ENCODE measurements at regions not wholly inside any gene's neighbourhood (a gene's known extent, or its start where the extent isn't known, plus 50 kb on each side); places are given as distances from the start of the nearest gene placed in this dataset.

- 82 to 86% methylated on average over 4 of the region's 4 CpGs for WGBS, 2 donors
- DNase-seq, result no peak
- Histone ChIP-seq H3K9me3 (no peaks in the 10 kb centered on the region), H3K27ac (no peak overlapping the region), H3K4me1 (no peaks in the 10 kb centered on the region), H3K27me3 (no peaks in the 10 kb centered on the region), H3K36me3 (no peaks in the 10 kb centered on the region), H3K4me3 (no peak overlapping the region)
- no peak for ATAC-seq
- intact Hi-C loops (cut with DNase I), result no loop called here
- no peak for FAIRE-seq
- TF ChIP-seq, protein P1, sequence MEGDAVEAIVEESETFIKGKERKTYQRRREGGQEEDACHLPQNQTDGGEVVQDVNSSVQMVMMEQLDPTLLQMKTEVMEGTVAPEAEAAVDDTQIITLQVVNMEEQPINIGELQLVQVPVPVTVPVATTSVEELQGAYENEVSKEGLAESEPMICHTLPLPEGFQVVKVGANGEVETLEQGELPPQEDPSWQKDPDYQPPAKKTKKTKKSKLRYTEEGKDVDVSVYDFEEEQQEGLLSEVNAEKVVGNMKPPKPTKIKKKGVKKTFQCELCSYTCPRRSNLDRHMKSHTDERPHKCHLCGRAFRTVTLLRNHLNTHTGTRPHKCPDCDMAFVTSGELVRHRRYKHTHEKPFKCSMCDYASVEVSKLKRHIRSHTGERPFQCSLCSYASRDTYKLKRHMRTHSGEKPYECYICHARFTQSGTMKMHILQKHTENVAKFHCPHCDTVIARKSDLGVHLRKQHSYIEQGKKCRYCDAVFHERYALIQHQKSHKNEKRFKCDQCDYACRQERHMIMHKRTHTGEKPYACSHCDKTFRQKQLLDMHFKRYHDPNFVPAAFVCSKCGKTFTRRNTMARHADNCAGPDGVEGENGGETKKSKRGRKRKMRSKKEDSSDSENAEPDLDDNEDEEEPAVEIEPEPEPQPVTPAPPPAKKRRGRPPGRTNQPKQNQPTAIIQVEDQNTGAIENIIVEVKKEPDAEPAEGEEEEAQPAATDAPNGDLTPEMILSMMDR (IDR thresholded peaks at IDR 0.05), result no peak
Observed at GRCh38 chr13:50549221-50549942, 294.1 kb downstream of the DLEU7 start.

DNA sequence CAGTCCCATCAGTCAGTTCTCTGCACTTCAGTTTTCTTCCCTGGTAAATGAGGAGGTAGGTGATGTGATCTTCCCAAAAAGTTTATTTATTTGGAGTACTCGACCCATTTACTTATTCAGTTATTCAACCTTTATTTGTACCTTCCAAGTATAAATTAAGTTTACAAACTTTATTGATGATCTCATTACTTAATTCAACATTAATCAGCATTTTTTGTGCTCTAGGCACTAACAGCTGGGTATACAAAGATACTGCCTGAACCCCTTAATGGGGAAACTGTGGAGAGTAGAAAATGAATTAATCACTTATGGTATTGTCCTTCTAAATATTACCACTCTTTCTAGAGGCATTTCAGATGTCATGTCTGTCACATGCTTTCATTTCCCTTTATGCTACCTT is 293.3 kb downstream of the DLEU7 start:
- Histone ChIP-seq H3K9me3 (no peaks in the 10 kb centered on the region), H3K27me3 (no peaks in the 10 kb centered on the region), H3K36me3 (no peaks in the 10 kb centered on the region), H3K27ac (no peak overlapping the region), H3K4me3 (no peak overlapping the region), H3K4me1 (no peaks in the 10 kb centered on the region)
- WGBS, 2 donors, result 84 to 91% methylated on average over 1 of the region's 1 CpG
- no peak for FAIRE-seq
- no peak for DNase-seq
- intact Hi-C loops (cut with DNase I), result no loop called here
- TF ChIP-seq, protein P1 (IDR thresholded peaks at IDR 0.05), result no peak
- no peak for ATAC-seq

DNA sequence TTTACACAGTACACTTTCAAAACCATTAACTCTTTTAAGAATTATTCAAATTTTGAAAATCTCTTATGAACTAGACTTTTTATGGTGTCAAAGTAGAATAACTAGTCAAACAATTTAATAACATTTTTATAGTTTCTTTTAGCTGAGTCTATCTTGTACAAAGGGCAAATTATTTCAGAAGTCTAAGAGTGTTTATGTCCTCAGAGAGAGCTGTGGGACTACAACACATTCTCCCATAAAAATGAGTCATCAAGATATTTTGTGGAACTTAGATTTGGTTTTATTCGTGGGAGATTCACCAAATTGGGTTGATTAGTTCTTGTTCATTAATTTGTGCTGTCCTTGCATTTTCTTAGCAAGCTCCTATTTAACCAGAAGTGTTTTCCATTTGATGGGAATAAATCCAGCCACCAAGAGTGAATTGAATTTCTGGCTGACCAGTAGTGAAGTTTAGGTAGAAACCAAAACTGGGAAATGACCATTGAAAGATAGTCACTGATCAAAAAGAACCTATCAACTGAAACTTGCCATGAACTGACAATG is 291.0 kb downstream of the DLEU7 start:
- ATAC-seq, result no peak
- intact Hi-C loops (cut with DNase I), result no loop called here
- Histone ChIP-seq H3K27ac (no peak overlapping the region), H3K36me3 (no peaks in the 10 kb centered on the region), H3K4me1 (no peaks in the 10 kb centered on the region), H3K9me3 (no peaks in the 10 kb centered on the region), H3K27me3 (no peaks in the 10 kb centered on the region), H3K4me3 (no peak overlapping the region)
- WGBS, 2 donors, result 75 to 79% methylated on average over 1 of the region's 1 CpG
- TF ChIP-seq, protein P1 (IDR thresholded peaks at IDR 0.05), result no peak
- DNase-seq, result no peak
- no peak for FAIRE-seq

DNA sequence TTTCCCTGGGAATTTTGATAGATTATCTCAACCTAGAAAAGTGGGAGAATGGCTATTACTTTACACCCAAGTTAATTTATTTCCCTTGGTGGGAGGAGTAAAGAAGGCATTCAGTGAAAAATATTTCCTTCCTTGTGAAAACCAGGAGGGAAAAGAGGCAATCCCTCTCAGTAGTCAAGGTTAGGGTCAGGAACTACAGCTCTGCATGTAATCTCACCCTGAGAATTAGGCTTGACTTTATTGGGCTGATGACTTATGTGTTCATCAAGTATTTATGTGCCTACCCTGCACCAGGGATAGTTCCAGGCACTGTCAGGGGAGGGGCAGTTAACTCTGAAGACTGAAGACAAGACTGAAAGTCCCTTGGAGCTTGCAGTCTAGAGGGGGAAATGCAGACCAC is 281.8 kb downstream of the DLEU7 start:
- Histone ChIP-seq H3K27me3 (no peaks in the 10 kb centered on the region), H3K4me1 (peaks cover 0 to 3% (median 0%) of the 10 kb centered on the region in 3 donors), H3K36me3 (no peaks in the 10 kb centered on the region), H3K27ac (no peak overlapping the region), H3K9me3 (no peaks in the 10 kb centered on the region), H3K4me3 (no peak overlapping the region)
- intact Hi-C loops (cut with DNase I), result no loop called here
- no peak for ATAC-seq
- TF ChIP-seq, protein P1 (IDR thresholded peaks at IDR 0.05), result no peak
- DNase-seq, result no peak
- no peak for FAIRE-seq

GRCh38 chr13:50566646-50567045 is 276.8 kb downstream of the DLEU7 start:
- intact Hi-C loops (cut with DNase I), result no loop called here
- Histone ChIP-seq H3K9me3 (no peaks in the 10 kb centered on the region), H3K4me1 (no peaks in the 10 kb centered on the region), H3K27ac (no peak overlapping the region), H3K4me3 (no peak overlapping the region), H3K36me3 (no peaks in the 10 kb centered on the region), H3K27me3 (no peaks in the 10 kb centered on the region)
- TF ChIP-seq, protein P1 (IDR thresholded peaks at IDR 0.05), result no peak
- DNase-seq (no peak), FAIRE-seq (no peak), ATAC-seq (no peak)

Measured in pancreas (tissue), 10 donors.